ENCODE measurements at regions not wholly inside any gene's neighbourhood (a gene's known extent, or its start where the extent isn't known, plus 50 kb on each side); places are given as distances from the start of the nearest gene placed in this dataset.

- H3K4me3 ChIP-seq (ENCODE audit: low read depth, low read length) = no peak overlapping the region
- DNase-seq (ENCODE audit: low read depth) = no peak
- TF ChIP-seq CTCF (IDR thresholded peaks at IDR 0.05; ENCODE audit: low read depth, low read length, missing control alignments) = no peak
Observed at GRCh38 chr4:10942156-10942555, 257.6 kb upstream of the CLNK start.

GRCh38 chr4:10929818-10930217 is 245.2 kb upstream of the CLNK start:
- TF ChIP-seq CTCF (IDR thresholded peaks at IDR 0.05; ENCODE audit: low read depth, low read length, missing control alignments) = no peak

GRCh38 chr4:10925996-10926395 is 241.4 kb upstream of the CLNK start:
- no peak for TF ChIP-seq CTCF (IDR thresholded peaks at IDR 0.05; ENCODE audit: low read depth, low read length, missing control alignments)
- no peak overlapping the region for H3K4me3 ChIP-seq (ENCODE audit: low read depth, low read length)
- no peak for DNase-seq (ENCODE audit: low read depth)

More at GRCh38 chr4:10929818-10930217, 245.2 kb upstream of the CLNK start:
- H3K4me3 ChIP-seq (ENCODE audit: low read depth, low read length) = no peak overlapping the region
- DNase-seq (ENCODE audit: low read depth) = no peak

GRCh38 chr4:10924274-10924673 is 239.7 kb upstream of the CLNK start:
- TF ChIP-seq CTCF (IDR thresholded peaks at IDR 0.05; ENCODE audit: low read depth, low read length, missing control alignments) = no peak
- DNase-seq (ENCODE audit: low read depth) = no peak
- H3K4me3 ChIP-seq (ENCODE audit: low read depth, low read length) = no peak overlapping the region

- no peak overlapping the region for H3K4me3 ChIP-seq (ENCODE audit: low read depth, low read length)
- no peak for TF ChIP-seq CTCF (IDR thresholded peaks at IDR 0.05; ENCODE audit: low read depth, low read length, missing control alignments)
- DNase-seq (ENCODE audit: low read depth) = no peak
Observed at GRCh38 chr4:10917566-10917965, 233.0 kb upstream of the CLNK start.

- no peak for DNase-seq (ENCODE audit: low read depth)
- TF ChIP-seq CTCF (IDR thresholded peaks at IDR 0.05; ENCODE audit: low read depth, low read length, missing control alignments) = no peak
- H3K4me3 ChIP-seq (ENCODE audit: low read depth, low read length) = no peak overlapping the region
Observed at GRCh38 chr4:10898072-10898471, 213.5 kb upstream of the CLNK start.

GRCh38 chr4:10897076-10897475 is 212.5 kb upstream of the CLNK start:
- no peak for DNase-seq (ENCODE audit: low read depth)
- TF ChIP-seq CTCF (IDR thresholded peaks at IDR 0.05; ENCODE audit: low read depth, low read length, missing control alignments) = no peak

More at GRCh38 chr4:10897076-10897475, 212.5 kb upstream of the CLNK start:
- H3K4me3 ChIP-seq (ENCODE audit: low read depth, low read length) = no peak overlapping the region
